KBM-7 (cell line): ENCODE measurements at regions not wholly inside any gene's neighbourhood (a gene's known extent, or its start where the extent isn't known, plus 50 kb on each side); places are given as distances from the start of the nearest gene placed in this dataset.
"Not testable (repeated sequence)": the region's sequence is repeated elsewhere in the genome, so short reads cannot be mapped to it uniquely, and the experiment has no call there.

ENCODE experiments used
- DNase-seq: peaks from one replicate; pipeline ENCODE4 v3.0.0-alpha.2; 2015
- in situ Hi-C: fragments of 300-500 bp; cut with MboI; formaldehyde crosslinking; loops from 2 replicates; pipeline ENCODE4 v1.14.3; 2020; ENCODE audit warnings: low sequenced_read_pairs, low pct_unique_long_range_greater_than_20kb, mixed read lengths

DNA sequence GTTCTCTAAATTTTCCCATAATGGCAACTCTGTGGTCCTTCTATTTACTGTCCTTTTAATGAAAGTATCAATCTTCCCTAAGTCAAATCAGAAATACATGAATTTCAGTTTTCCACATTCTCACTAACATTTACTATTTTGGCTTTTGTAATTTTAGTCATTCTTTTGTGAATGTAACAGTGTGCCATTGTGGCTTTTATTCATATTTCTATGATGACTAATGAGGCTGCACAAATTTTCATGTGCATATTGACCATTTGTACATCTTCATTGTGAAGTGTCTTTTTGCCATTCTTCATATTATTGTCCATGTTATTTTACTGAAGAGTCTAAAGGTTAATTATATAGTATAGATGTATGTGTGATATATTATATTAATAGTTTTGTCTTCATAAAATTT, 431.0 kb upstream of the BRINP3 start:
- no peak for DNase-seq
- in situ Hi-C loops: no loop called here

DNA sequence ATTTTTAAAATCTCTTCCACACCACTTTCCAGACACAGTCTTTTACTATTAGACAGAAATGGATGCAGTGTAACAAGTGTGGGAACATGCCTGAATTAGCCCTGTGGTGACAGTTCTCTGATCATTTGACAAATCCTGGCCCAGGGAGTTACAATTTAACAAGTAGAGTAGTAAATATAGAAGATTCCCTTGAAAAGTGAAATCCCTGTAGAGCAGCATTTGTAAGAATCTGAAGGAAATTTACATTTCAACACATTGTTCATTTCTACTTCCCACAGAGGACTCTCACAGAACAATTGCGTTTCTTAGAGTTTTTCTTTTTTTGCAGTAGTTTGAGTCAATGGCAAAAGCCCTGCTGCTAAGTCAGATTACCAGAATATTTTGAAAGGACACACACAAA, 458.3 kb upstream of the BRINP3 start:
- in situ Hi-C loops: no loop called here

GRCh38 chr1:190936337-190936736, 458.7 kb upstream of the BRINP3 start:
- in situ Hi-C loops: no loop called here
- DNase-seq: no peak

More for the DNA sequence above, 458.3 kb upstream of the BRINP3 start:
- no peak for DNase-seq

- DNase-seq: peak; percentile 7
- in situ Hi-C loops: no loop called here
Measured at GRCh38 chr1:190940951-190941350, 463.3 kb upstream of the BRINP3 start.

DNA sequence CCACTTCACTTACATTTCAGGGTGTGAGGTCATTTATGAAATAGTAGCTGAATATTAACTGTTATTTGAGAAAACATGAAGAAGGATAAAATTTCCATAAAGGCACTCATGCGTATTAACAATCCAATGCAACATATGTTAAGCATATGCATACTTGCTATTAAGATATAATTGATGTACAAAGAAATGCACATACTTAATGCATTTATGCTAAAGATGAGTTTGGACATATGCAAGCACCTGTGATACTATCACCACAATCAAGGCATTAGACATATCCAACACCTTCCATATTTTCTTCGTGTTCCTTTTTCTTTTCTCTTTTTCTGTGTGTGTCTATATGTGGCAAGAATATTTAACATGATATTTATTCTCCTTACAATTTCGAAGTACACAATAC, 464.8 kb upstream of the BRINP3 start:
- DNase-seq: no peak
- in situ Hi-C loops: no loop called here

DNA sequence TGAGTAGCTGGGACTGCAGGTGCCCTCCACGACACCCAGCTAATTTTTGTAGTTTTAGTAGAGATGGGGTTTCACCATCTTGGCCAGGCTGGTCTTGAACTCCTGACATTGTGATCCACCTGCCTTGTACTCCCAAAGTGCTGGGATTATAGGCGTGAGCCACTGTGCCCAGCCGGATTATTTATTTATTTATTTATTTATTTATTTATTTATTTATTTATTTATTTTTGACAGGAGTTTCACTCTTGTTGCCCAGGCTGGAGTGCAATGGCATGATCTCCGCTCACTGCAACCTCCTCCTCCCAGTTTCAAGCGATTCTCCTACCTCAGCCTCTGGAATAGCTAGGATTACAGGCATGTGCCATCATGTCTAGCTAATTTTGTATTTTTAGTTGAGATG, 466.1 kb upstream of the BRINP3 start:
- in situ Hi-C loops, DNase-seq: not testable (repeated sequence)

GRCh38 chr1:190949939-190950338, 472.3 kb upstream of the BRINP3 start:
- no peak for DNase-seq

DNA sequence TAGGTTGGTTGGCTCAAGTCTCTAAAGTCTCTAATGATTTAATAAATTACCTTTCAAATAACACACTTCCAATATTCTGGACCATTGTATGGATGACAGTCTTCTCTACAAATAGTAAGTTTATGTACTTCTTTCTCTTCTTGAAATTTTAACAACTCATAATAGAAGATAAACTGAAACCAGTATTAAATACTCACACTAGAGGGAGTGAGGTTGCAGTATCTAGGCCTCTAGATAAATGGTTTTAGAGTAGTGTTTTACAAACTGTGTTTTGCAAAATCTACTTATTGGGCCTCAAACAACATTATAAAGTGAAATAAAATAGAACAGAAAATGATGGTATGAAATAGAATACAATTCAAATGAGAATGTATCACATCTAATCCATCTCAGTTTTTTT, 479.9 kb upstream of the BRINP3 start:
- DNase-seq: peak; percentile 8
- in situ Hi-C loops: no loop called here

More at GRCh38 chr1:190949939-190950338, 472.3 kb upstream of the BRINP3 start:
- in situ Hi-C loops: no loop called here

DNA sequence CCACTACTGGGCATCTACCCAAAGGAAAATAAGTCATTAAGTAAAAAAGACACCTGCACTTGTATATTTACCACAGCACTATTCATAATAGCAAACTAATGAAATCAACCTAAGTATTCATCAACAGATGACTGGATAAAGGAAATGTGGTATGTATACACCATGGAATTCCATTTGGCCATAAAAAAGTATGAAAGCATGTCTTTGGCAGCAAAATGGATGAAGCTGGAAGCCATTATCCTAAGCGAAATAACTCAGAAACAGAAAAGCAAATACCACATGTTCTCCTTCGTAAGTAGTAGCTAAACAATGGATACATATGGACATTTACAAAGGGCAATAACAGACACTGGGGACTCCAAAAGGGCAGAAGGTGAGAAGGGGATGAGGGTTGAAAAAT, 485.7 kb upstream of the BRINP3 start:
- in situ Hi-C loops: no loop called here
- no peak for DNase-seq

DNA sequence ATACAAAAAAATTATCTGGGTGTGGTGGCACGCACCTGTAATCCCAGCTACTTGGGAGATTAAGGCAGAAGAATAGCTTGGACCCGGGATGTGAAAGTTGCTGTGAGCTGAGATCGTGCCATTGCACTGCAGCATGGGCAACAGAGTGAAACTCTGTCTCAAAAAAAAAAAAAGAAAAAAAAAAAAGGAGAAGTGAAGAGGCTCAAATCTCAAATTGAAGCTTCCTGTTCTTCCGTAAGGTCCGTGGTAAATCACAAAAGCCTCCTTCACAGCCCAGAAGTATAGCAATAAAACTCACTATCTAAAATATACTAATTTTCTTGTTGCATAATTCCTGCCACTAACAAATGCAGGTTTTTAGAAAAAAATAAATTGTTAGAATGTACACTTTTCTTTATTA, 498.2 kb upstream of the BRINP3 start:
- in situ Hi-C loops: no loop called here

GRCh38 chr1:191002768-191003167, 525.1 kb upstream of the BRINP3 start:
- no peak for DNase-seq
- in situ Hi-C loops: no loop called here

More for the DNA sequence above, 498.2 kb upstream of the BRINP3 start:
- DNase-seq: peak; percentile 59

- no peak for DNase-seq
- in situ Hi-C loops: no loop called here
Measured at GRCh38 chr1:191016765-191017164, 539.1 kb upstream of the BRINP3 start.

DNA sequence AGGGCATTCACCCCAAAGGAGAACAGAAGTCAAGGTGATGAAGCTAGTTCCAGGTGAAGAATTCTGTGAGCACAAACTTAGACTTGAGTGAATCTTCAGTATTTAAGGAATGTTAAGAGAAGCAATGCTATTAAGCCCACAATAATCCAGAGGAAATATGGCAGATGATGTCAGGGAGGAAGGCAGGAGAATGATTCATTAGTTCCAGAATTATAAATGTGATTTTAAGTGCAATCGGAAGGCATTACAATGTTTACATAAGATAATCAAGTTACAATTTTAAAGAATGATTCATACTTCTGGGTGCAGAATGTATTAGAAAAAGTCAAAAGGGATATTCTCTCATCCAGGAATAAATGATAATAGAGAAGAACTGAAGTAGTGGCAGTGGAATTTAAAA, 545.2 kb upstream of the BRINP3 start:
- in situ Hi-C loops: no loop called here
- DNase-seq: no peak

DNA sequence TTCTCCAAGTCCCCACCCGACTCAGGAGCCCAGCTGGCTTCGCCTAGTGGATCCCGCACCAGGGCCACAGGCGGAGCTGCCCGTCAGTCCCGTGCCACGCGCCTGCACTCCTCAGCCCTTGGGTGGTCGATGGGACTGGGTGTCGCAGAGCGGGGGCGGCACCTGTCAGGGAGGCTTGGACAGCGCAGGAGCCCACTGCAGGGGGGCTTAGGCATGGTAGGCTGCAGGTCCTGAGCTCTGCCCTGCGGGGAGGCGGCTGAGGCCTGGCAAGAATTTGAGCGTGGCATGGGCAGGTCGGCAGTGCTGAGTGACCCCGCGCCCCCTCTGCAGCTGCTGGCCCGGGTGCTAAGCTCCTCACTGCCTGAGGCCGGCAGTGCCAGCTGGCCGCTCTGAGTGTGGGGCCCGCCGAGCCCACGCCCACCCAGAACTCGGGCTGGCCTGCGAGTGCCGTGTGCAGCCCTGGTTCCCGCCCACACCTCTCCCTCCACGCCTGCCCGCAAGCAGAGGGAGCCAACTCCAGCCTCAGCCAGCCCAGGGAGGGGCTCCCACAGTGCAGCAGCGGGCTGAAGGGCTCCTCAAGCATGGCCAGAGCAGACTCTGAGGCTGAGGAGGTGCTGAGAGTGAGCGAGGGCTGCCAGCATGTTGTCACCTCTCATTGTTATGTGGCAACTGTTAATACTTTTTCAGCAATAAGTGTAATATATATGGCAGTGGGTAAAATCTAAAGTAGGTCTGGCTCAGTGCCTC, 548.4 kb upstream of the BRINP3 start:
- in situ Hi-C loops: no loop called here
- DNase-seq: no peak

GRCh38 chr1:191026828-191027227, 549.2 kb upstream of the BRINP3 start:
- no peak for DNase-seq

GRCh38 chr1:191034132-191034531, 556.5 kb upstream of the BRINP3 start:
- in situ Hi-C loops: no loop called here
- no peak for DNase-seq

More at GRCh38 chr1:191026828-191027227, 549.2 kb upstream of the BRINP3 start:
- in situ Hi-C loops: no loop called here

DNA sequence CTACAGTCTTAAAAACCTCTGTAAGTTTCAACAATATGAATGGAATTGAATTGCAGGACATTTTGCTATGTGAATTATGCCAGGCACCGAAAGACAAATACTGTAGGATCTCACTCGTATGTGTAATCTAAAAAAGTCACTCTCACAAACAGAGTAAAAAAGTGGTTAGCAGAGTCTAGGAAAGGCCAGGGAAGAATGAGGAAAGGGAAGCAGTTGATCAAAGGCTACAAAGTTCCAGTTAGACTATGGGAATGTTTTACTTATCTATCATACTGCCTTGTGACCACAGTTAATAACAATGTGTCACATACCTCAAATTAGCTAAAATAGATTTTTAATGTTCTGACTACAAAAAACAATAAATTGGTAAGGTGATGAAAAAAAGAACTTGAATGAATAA, 565.4 kb upstream of the BRINP3 start:
- no peak for DNase-seq
- in situ Hi-C loops: no loop called here

GRCh38 chr1:191049781-191050180, 572.1 kb upstream of the BRINP3 start:
- in situ Hi-C loops: no loop called here
- no peak for DNase-seq

- DNase-seq: no peak
- in situ Hi-C loops: no loop called here
Measured at GRCh38 chr1:191052888-191053287, 575.2 kb upstream of the BRINP3 start.

GRCh38 chr1:191065346-191065745, 587.7 kb upstream of the BRINP3 start:
- in situ Hi-C loops: no loop called here
- DNase-seq: no peak

DNA sequence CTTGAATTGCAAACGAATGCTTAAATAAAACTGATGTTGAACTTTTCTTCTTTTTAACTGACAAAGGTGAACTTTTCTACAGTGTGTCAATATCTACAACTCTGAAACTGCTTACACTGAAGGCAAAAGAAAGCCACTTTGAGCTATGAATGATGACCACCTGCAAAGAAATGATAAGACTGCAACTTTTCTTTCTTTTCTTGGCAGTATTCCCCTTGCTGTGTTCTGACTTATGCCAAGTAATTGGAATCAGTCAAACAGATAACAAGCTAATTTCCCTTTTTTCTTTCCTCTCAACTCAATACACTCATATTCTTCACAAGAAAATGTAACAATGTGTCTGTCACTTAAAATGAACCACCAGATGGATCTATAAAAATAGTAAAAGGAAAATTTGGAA, 588.1 kb upstream of the BRINP3 start:
- in situ Hi-C loops: no loop called here
- no peak for DNase-seq
